ENCODE measurements at regions not wholly inside any gene's neighbourhood (a gene's known extent, or its start where the extent isn't known, plus 50 kb on each side); places are given as distances from the start of the nearest gene placed in this dataset.
"Not testable (repeated sequence)": the region's sequence is repeated elsewhere in the genome, so short reads cannot be mapped to it uniquely, and the experiment has no call there.

- no peak for DNase-seq
Observed at GRCh38 chr6:134665029-134665723, 284.7 kb downstream of the ALDH8A1 start.

- no peak for DNase-seq
Observed at GRCh38 chr6:134663800-134664535, 285.9 kb downstream of the ALDH8A1 start.

GRCh38 chr6:134663356-134663755 lies 286.5 kb downstream of the ALDH8A1 start:
- no peak for DNase-seq

- DNase-seq, result no peak
Observed at GRCh38 chr6:134662077-134662700, 287.7 kb downstream of the ALDH8A1 start.

GRCh38 chr6:134659885-134660284 lies 290.0 kb downstream of the ALDH8A1 start:
- not testable (repeated sequence) for DNase-seq

GRCh38 chr6:134658596-134658995 lies 291.3 kb downstream of the ALDH8A1 start:
- no peak for DNase-seq

GRCh38 chr6:134657751-134658527 lies 292.0 kb downstream of the ALDH8A1 start:
- DNase-seq, result no peak

GRCh38 chr6:134657343-134657742 lies 292.6 kb downstream of the ALDH8A1 start:
- DNase-seq, result no peak

- no peak for DNase-seq
Observed at GRCh38 chr6:134654751-134655150, 295.1 kb downstream of the ALDH8A1 start.

GRCh38 chr6:134651519-134651918 lies 298.4 kb downstream of the ALDH8A1 start:
- no peak for DNase-seq

- no peak for DNase-seq
Observed at GRCh38 chr6:134647861-134648260, 302.0 kb downstream of the ALDH8A1 start.

GRCh38 chr6:134642819-134643218 lies 307.1 kb downstream of the ALDH8A1 start:
- no peak for DNase-seq

GRCh38 chr6:134642279-134642678 lies 307.6 kb downstream of the ALDH8A1 start:
- DNase-seq, result no peak

GRCh38 chr6:134640975-134641429 lies 308.9 kb downstream of the ALDH8A1 start:
- peak; percentile 84 for DNase-seq

GRCh38 chr6:134640229-134640628 lies 309.7 kb downstream of the ALDH8A1 start:
- no peak for DNase-seq

GRCh38 chr6:134637847-134638437 lies 312.0 kb downstream of the ALDH8A1 start:
- no peak for DNase-seq

- no peak for DNase-seq
Observed at GRCh38 chr6:134637282-134637681, 312.6 kb downstream of the ALDH8A1 start.

- DNase-seq, result peak; percentile 50
Observed at GRCh38 chr6:134636186-134636799, 313.6 kb downstream of the ALDH8A1 start.

- no peak for DNase-seq
Observed at GRCh38 chr6:134634966-134635365, 314.9 kb downstream of the ALDH8A1 start.

- no peak for DNase-seq
Observed at GRCh38 chr6:134634466-134634865, 315.4 kb downstream of the ALDH8A1 start.

GRCh38 chr6:134632982-134633940 lies 315.3 kb upstream of the SGK1 start:
- DNase-seq, result peak; percentile 52

All from CD4-positive, alpha-beta T cell treated with Interleukin-17A for 4 hours (primary cell).